H1 (cell line): ENCODE measurements at regions not wholly inside any gene's neighbourhood (a gene's known extent, or its start where the extent isn't known, plus 50 kb on each side); places are given as distances from the start of the nearest gene placed in this dataset.

Experiments used
- ATF2 ChIP-seq: IDR thresholded peaks from 2 replicates; pipeline ENCODE4 v1.6.1; 2012; ENCODE audit warnings: low read length, inconsistent platforms
- CHD7 ChIP-seq: fragments of 300-600 bp; sonication (generic); IDR thresholded peaks from 2 replicates; pipeline ENCODE4 v1.7.1; 2012; ENCODE audit warnings: low read length, moderate library complexity, mild to moderate bottlenecking, inconsistent platforms; ENCODE audit not compliant: insufficient replicate concordance
- EZH2 ChIP-seq: fragments of 200-600 bp; sonication (generic); IDR thresholded peaks from 2 replicates; pipeline ENCODE4 v1.7.1; 2012; ENCODE audit warnings: low read depth, mild to moderate bottlenecking, moderate library complexity, low read length, inconsistent platforms; ENCODE audit not compliant: severe bottlenecking
- KDM1A ChIP-seq: fragments of 200-600, 300-600 bp; sonication (generic); IDR thresholded peaks from 2 replicates; pipeline ENCODE4 v1.7.1; 2016; ENCODE audit warnings: mild to moderate bottlenecking, low read length, borderline replicate concordance

DNA sequence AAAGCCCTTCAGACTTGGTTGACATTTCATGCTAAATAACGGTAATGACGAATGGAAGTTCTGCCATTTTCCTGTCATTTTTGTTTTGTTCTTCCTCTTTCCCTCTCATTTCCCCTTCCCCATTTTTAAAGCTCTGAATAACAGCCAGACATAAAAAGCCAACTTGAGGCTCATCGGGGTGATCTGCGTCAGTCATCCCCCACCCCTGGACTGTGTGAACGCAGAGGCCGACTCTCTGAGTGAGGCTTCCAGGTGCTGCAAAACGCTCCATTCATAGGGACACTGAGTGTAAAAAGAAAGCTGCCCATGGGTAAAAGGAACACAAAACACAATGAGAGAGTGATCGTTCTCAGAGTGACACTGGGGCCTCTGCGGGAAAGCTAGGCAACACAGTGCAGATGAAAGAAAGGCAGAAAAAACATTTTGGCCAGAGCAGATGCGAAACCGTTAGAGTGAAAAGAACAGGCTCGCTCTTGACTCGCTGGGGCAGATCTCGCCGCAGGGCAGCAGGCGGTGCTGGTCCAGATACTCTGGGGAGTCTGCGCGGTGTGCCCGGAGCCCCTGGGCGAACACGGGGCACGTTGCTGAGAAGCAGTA lies 684.8 kb downstream of the QKI start (continued):
- TF ChIP-seq CHD7, result no peak
- TF ChIP-seq EZH2, result no peak
- no peak for TF ChIP-seq ATF2
- no peak for TF ChIP-seq KDM1A
